ENCODE measurements at regions not wholly inside any gene's neighbourhood (a gene's known extent, or its start where the extent isn't known, plus 50 kb on each side); places are given as distances from the start of the nearest gene placed in this dataset.

DNA sequence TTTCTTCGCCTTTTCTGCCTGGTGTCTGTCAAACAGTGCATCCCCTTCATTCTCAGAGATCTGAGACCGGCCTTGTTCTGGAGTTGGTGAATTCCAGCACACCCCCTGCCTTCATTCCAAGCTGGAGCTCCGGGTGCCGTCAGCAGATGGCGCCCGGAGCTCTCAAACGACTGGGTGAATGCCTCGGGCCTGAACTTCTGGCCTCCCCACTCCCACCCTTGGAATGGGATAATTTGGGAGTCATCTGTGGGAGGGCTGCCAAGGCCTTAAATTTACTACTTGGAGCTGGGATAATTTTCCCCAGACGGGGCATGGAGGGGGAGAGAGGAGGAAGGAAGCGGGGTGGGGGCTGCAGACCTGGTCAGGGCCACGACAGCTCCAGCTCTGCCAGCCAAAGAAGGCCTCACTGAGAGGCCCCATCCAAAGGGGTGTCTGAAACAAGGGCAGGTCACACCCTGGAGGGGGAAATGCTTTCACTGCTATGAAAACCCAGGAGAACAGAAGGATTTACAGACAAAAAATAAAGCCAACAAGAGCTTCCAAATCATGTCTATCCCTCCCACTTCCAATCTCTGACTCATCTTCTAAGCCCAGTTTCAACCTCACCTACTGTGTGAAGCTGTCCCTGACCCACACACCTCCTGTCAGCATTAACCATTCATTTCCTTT is 187.9 kb downstream of the OPA1 start:
- DNase-seq (ENCODE audit: low spot score): peak; percentile 90

DNA sequence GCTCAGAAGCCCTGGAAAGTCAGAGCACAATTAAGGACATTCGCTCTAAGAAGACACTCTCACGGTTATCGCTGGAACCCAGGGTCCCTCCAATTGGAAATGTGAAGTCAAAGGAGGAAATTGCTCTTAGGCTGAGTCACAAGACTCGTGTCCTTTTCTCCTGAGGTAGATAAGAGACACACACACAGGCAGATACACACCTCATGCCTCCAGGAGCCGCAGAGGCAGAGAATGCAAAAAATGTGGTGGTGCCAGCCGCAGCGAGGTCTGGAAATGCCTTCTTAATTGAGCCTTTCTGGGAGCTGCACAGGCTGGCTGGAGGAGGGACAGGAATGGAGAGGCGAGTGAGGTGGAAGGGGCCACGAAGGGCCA is 189.3 kb downstream of the OPA1 start:
- DNase-seq (ENCODE audit: low spot score): no peak

DNA sequence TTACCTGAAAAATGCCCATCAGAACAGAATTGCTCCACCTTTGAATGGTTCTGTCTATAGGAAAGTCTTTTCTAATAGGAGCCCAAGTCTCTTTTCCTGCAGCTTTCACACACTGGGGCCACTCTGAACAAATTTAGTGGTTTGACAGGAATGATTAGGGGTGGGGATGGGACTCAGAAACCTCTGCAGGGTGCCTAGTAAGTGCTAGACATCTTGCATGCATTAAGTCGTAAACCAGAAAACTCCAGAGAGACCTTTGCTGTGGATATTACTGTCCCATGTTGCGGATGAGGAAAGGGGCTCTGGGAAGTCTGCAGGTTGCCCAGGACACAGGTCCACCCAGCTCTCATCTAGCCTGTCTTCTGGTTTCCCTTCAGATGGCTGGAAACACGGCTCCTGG is 189.7 kb downstream of the OPA1 start:
- no peak for DNase-seq (ENCODE audit: low spot score)

DNA sequence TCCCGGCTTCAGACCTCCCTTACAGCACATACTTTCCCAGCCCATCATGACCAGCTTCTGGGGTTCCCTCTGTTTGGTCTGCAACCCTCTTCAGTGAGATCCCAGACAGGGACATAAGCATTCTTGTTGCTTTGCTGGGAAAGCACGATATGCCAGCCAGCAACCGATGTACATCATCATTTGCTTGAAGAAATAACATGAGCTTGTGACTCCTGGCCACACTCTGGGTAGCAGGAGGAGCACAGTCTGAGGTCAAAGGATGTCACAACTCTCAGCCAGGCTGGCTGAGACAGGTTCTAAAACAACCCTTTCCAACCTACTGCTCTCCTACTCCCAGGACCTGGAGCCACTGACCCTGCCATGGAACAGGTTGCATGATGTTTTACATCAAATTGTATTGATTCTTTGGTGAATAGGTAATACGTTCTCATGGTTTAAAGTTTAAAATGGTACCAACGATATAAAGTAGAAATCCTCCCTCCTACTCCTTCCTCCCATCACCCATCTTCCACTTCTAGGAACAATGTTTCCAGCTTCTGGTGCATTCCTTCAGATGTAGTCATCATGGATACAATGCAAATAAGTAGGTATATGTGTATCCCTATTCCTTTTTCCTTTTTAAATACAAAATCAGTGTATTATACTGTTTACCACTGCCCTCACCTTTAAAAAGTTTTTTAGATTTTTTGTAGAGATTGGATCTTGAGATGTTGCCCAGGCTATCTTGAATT is 190.3 kb downstream of the OPA1 start:
- DNase-seq (ENCODE audit: low spot score): no peak

DNA sequence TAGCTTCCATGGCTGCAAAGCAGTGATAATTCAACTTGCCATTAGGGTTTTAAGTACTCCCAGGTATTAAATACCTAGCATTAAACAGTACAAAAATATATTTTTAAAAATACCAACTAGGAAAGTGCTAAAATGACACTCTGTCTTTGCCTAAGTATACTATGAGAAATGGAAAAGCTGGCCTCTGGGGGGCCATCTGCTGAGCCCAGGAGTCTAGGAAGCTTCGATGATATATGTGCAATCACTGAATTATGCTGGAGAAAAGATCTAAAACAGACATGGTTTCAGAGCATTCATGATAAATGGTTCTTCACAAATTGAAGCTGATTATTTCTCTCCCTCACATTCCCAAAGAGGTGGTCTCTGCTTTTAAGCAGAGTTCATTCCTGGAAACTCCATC is 191.8 kb downstream of the OPA1 start:
- DNase-seq (ENCODE audit: low spot score): no peak

DNA sequence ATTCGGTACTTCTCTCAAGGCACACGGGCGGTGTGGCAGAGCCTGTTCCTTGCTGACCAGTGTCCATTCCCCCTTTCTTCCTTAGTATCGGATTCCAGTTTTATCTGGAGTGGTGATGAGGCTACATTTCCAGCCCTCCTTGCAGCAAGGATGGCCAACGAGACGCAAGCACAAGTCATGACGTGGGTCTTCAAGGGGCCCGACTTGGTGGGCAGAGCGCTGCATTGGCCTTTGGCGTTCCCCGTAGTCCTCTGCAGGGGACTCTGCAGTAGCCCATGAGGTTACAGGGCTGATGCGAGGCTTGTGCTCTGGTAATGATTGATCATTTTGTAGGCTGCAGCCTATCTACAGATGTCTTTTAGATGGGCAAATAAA is 194.5 kb downstream of the OPA1 start:
- DNase-seq (ENCODE audit: low spot score): no peak

DNA sequence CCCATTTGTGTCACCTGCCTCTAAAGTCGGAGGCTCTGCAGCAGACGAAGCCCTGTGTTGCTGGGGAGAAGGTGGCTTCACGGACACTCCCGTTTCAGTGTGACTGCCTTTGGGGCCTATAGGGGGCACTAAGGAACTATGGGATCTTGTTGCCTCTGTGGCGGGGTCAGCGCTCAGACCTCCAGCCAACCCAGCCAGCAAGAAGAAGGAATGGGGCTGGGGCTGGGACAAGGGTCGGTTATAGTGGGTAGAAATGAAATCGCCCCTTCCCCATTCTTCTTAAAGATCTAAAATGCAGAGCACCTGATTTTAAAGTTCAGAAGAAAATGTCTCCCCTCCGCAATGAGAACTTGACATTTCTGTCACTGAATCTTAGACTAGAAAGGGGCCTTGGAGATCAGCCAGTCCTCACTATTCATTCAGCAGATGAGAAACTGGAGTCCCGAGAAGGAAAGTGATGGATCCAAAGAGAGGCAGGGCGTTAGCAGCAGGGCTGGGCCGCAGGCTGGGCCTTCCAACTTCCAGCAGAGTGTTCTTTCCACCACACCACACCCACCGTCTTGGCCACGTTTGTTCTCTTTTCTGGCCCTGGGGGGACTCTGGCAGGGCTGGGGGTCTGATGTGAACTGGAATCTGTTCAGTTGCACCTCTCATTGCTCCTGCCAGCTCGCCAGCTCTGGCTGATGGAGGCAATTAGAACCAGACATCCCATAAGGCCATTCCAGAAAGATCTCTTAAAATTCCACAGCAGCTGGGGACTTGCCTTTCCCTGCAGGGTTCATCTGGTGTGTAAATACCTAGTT is 195.4 kb downstream of the OPA1 start:
- peak; percentile 88 for DNase-seq (ENCODE audit: low spot score)

DNA sequence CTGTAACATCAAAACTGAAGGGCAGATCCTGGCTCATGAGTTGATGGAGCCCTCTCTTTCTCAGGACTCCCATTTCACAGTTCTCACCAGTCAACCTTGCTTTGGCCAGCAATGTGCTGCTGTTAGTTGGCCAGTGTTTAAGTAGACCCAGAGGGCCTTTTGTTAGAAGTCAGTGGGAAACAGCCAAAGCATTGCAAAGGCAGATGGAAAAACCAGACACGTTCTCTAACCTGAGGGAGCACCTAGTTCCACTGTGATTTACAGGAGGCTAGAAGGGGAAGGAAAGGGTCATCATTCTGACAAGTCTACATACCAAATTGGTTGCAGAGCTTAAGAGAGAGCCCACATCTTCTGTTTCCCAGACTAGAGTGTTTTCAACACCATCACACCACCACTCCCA is 196.4 kb downstream of the OPA1 start:
- DNase-seq (ENCODE audit: low spot score): no peak

DNA sequence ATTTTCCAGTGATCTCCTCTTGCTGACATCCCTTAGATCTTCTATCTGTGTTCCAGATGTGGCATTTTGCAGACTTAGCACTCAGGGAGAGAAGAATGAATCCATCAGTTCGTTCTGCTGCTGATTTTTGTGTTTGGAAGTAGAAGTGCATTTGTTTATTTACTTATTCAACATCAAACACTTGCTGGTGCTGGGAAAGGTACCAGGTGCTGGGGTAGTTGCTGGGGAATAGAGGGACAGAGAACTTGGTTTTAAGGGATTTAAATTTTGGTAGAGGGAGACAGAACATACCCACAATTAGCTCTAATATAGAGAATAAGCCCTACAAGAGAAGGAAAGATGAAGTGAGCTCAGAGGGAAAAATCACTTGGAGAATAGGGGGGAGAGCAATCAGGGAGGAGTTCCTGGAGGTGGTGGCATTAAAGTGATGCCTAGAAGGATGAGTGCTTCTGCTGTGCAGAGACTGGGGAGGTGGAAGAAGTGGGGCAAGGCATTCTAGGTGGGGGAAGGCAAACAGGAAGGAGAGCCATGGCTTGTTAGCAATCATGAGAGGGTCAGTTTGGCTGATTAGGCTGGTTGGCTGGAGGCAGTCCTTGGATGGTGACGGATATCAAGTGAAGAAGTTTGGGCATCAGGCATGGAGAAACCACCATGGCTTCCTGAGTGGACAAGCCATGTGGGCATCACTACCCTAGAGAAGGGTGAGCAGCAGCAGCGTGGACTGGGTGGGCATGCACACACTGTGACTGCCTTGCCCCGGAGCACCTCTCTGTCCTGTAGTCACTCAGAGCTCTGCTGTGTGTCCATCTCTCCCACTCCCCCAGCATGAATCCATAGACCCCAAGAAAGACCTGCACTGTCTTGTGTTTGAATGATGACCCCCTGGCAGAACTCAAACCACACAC is 197.3 kb downstream of the OPA1 start:
- DNase-seq (ENCODE audit: low spot score): no peak

DNA sequence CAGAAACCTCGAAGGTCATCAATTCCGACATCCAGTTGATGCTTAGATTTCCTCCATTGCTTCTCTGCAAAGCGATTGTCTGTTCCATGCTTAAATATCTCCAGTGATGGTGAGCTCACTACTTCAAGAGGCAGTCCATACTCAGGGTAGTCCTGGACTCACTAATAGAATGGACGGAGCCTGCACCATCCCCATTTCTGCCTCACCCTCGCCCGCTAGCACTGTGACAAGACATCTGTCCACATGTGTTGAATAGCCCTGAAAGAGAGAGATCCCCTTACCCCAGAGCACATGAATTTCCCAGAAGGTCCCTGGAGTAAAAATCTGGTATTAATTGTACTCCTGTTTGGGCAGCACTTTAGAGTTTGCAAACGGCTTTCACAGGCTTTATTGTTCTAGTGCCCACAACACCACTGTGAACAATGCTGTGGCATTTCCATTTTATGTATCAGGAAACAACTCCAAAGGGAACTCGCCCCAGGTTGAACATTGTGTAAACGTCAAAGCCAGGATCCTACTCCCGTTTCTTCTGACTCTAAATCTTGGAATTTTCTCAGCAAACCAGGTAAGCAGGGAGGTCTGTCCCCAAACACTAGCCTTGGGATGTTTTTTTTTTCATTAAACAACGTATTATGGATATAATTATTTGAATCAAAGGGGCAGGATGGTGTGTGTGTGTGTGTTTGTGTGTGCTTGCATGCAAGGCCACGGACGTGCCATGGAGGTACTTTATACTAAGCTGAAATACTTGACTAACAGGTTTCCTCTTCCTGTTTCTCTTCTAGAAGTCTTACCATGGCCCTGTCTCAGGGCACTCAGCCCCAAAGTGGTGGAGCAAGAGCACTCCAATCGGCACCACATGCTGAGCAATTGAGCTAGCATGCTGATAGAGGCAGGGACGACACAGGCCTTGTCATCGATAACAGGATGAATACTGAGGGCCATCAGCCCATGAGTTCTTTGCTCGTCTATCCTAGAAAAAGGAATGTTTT is 198.3 kb downstream of the OPA1 start:
- DNase-seq (ENCODE audit: low spot score): no peak

DNA sequence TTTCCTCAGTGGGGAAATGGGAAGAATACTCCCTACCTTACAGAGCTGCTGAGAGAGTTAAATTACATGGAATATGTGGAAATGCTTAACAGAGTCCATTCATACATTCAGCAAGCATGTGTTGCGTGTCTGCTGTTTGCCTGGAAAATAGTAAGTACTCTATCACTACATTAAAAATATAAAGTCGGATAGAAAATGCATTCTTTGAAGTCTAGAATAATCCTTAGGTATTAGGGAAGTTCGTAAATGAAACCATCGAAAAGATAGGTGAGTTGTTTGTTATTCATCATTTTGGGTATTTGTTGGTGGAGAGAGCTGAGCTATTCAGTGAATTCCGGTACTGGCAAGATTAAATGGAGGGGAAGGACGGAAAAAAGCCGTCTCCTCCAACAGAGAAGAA is 200.1 kb downstream of the OPA1 start:
- DNase-seq (ENCODE audit: low spot score): no peak

DNA sequence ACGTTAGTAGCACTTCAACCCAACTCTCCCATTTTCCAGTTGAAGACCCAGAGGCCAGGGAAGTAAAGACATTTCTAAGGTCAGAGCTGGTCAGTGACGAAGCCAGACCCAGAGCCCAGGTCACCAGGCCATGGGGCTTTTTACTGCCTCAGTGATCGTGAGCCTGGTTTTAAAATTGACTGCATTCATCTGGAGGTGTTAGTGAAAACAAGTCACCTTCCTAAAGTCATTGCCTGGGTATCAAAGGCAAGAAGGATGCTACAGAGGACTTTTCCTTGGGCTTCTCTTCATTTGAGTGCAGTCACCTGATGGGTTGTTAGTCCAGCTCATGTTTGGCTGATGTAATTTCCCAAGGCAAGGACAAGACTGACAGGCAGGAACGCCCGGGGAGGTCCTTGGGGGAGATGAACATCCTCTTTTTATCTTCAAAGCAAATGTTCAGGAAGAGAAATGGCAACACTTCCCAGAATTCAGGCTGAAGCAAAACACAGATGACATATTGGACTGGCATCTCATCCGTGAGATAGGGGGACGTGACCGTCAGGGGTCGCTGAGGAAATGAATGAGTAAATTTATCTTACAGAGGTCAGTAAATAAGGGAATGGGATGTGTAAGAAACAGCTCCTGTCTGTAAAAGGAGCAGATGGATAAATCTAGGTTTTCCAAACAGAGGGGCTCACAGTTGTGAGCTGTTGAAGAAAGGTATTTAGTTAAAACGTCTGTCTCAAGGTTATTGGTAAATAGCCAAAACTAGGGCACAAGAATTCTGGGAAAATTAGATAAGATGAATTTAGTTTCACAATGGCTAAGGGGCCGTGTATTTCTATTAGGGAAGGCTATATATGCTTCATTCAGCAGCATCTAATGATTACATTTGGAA is 201.2 kb downstream of the OPA1 start:
- DNase-seq (ENCODE audit: low spot score): no peak

DNA sequence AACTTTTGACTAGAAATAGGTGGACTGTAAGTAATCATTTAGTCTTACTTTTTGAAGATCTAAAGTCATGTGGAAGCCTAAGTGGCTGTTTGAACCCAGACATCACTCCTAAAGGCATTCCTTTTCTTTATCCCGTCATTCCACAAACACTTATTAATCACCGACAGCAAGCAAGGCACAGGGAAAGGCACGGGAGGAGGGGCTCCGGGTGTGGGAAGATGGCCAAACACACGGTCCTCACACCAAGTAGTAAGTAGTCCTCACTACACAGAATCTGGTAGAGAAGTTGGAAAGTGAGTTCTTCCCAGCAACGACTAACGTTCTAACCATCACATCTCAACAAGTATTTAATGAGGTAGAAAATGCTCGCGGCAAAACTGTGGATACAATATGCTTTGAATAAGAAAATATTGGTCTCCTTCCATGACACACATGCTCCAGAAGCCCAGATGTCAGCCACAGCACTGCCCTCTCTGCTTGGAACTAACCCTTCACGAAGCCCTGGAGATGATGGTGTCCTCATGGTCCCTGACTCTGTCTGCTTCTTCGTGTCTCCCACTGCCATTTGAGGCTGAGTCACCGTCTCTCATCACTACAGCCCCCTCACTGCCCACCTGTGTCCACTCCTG is 202.2 kb downstream of the OPA1 start:
- no peak for DNase-seq (ENCODE audit: low spot score)

DNA sequence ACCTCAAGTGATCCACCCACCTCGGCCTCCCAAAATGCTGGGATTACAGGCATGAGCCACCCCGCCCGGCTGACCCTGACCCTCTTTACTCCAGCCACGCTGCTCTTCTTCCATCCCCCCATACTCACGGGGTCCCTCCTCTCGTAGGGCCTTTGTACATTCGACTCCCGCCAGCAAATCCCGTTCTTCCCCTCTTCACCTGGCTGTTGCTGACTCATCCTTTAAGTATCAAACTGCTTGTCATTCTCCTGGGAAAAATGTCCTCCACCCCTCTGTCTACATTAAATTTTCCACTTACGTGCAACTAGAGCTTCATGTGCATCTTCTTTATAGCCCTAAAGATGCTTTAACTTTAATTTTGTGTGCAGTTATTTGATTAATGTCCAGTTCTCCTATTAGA is 203.1 kb downstream of the OPA1 start:
- DNase-seq (ENCODE audit: low spot score): no peak

DNA sequence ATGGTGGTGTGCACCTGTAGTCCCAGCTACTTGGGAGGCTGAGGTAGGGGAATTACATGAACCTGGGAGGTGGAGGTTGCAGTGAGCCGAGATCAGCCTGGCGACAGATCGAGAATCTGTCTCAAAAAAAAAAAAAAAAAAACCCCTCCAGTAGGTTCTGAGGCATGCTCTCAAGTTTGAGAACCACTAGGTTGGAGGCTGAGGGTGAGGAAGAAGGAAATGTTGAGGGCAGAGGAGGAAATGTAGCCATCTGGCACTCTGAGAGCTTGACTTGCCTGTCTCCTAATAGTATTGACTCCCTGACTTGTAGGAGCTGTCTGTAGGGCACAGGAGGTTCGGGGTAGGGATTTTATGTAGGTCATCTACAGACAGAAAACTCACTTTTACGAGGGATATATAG is 204.6 kb downstream of the OPA1 start:
- DNase-seq (ENCODE audit: low spot score): no peak

DNA sequence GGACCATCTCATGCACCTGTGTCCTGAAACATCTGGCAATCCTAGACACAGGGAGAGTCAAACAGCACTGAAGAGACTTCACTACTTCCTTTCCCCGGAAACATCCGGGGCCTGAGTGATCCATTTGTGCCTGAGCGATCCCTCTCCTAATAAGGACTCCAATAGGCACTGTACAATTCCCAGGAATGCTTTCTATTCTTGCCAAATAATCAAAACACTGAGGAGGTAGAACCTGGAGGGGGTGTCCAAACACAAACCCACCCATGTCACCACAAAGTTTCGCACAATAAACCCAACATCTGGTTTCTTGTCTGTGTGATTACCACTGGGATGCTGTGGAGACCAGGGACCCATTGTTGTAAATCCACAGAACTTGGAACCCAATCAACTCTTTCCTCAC is 205.0 kb downstream of the OPA1 start:
- DNase-seq (ENCODE audit: low spot score): no peak

DNA sequence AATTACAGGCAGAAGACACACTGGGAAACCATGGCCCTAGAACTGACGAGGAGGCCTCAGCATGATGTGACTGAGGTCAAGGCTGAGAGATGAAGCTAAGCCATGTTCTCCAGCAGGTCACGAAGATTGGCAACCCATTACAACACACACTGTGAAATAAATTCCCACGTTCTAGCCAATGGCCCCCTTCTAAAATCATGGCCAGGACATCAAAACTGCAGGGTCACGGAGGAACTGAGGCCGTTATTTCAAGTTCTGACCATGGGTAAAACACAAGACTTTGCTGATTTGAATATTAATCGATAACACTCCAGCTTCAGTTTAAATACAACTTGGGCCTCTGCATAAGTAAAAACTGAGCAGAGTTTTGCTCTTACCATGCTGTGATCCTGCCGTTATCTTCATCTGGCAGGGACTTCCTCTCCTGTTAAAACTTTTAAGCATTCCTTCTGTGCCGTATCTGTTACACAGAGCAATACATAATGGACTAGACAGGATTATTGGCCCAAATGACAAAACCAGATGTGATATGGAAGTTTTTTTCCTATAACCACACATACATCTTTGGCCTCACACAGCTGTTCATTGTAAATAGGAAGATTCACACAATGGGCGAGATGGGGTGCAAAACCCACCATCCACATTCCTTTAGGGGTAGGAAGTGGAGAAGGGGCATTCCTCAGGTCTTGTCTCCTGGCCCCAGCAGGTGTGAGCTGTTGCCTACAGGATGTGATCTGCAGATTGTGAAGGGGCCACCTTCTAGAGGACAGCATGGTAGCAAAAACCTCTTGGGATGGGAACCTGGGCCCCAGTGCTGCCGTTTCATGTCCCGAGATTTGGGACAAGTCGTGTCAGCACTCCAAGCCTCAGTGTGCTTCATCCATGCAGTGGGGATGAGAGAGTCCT is 207.4 kb downstream of the OPA1 start:
- no peak for DNase-seq (ENCODE audit: low spot score)

DNA sequence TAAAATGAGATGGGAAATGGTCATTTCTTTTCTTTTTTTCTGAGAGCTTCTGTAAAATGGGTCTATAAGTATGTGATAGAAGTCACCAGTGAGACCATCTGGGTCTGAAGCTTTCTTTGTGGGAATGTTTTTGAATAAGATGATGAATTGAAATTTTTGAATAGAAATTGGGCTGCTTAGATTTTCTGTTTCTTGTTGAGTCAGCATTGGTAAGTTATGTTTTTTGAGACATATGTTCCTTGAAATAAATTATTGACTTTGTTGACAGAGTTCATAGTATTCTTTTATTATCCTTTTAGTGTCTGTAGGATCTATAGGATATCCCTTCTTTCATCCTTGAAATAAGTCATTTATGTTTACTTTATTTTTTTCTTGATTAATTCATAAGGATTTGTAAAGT is 208.1 kb downstream of the OPA1 start:
- no peak for DNase-seq (ENCODE audit: low spot score)

Measured in HuH-7 (cell line).